NCI-H526 treated with DMSO at 0.1 percent for 48 hours (cell line): ENCODE measurements at regions not wholly inside any gene's neighbourhood (a gene's known extent, or its start where the extent isn't known, plus 50 kb on each side); places are given as distances from the start of the nearest gene placed in this dataset.
"Not testable (repeated sequence)": the region's sequence is repeated elsewhere in the genome, so short reads cannot be mapped to it uniquely, and the experiment has no call there.

Experiments used
- DNase-seq: peaks from one replicate; lab custom pipeline; 2025; lab: John Stamatoyannopoulos, UW

DNA sequence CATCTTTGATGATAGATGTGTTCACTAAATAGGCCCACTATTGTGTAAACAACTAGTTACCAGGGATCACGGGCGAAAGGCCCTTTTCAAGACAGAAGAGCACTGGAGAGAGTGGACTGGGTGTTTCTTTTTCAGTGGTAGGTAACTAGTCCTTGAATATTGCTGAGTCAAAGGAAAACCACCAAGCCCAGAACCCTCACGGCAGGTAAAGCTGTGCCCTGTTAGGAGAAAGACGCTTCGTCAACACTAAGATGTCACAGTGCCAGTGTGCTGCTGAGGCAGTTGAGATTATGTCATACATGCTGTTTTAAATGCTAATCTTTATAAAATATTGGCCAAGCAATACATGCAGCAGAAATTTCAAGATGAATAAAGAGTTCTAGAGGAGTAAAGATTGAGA lies 578.6 kb downstream of the PYDC2 start:
- no peak for DNase-seq

DNA sequence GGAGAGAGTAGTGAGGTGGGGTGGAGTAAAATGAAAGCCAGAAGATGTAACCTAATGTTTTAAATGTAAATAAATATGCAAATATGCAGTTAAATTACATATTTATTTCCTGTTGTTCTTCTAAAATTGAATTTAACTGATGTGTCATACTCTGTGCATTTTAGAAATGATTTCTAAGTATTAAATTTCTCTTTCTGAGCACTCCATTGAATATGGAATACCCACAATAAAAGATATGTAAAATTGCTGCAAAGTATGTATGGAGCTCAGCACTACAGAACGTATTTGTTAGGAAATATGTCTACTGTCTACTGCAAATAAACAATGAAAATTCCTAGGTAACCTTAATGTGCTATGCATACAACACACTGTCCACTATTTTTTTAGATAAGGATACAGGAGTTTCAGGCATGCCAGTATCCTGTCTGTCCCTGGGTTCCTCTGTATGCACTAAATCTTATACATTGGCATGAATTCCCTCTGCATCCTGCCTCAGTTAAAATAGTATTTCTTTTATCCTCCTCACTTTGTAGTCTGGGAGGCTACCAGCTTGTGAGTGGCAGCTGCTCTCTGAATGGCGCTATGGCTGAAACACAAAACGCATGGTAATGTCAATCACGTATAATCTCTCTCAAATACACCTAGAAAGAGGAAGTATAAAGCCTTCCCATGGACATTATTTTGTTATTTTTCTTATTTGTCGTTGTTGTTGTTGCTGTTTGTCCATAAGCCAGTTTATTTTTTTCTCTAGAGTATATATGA lies 579.5 kb downstream of the PYDC2 start:
- DNase-seq, result peak; percentile 32

DNA sequence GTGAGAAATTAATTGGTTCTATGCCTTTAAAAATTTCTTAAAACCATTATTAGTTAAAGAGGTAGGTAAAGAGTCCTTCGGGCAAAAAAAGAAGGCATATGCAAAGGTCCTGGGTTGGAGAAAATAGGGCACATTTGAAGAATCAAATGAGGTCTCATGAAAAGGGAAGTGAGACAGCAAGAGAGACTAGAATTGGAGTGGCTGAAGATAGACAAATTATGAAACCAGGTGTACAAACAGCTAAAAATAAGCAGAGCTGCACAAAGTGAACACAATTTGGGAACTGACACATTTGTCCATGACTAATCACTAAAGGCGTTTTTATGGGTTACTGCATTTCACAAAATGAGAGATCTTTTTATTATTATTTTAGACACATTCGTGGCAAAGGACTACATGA lies 581.2 kb downstream of the PYDC2 start:
- no peak for DNase-seq

DNA sequence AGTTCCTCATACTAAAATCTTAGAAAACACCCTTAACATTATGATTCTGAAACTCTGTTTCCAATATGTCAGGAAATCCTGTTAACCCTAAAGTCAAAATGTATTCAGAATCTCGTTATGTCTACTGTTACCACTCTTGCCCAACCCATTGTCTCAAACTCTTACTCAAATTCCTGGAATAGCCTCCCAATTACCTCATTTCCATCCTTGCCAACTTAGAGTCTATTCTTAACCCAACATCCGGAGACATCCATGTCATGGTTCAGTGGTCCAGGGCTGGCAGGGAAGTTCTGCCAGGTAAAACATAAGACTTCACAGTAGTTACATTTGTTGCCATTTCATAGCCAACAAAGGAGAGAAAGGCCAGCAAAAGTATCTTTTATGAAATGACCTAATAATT lies 593.9 kb downstream of the PYDC2 start:
- DNase-seq, result no peak

DNA sequence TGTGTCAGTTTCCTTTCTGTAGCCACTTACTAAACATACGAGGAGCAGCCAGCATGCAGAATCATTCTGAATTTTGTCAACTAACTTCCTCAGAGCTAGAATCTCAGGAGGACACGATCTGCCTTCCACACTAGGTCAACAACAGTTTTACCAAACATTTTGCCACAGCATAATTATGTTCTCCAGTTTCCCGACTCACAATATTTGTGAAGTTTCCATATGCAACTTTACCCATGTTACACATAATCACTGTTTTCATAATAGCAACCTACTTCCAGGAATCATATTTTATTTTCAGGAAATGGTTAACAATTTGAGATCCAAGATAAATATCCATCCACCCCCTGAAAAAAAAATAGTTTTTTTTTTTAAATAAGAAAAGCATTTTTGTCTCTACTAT lies 595.0 kb downstream of the PYDC2 start:
- no peak for DNase-seq

DNA sequence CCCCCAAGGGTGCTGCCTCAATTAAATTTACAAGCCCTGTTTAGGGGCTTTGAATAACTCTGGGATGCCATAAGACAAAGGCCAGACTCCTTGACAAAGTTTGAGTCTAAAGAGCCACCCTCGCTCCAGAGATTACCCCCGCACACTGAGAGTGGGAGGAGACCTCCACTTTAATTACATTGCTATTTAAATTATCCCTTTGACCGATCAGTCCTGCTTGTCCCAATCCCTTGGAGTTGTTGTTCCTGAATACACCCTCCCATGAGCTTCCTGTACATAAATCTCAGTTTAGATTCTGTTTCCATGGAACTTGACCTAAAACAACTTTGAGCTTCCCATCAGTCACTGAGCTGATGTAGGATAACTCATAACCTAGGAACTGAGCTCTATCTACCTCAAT lies 596.3 kb downstream of the PYDC2 start:
- no peak for DNase-seq

DNA sequence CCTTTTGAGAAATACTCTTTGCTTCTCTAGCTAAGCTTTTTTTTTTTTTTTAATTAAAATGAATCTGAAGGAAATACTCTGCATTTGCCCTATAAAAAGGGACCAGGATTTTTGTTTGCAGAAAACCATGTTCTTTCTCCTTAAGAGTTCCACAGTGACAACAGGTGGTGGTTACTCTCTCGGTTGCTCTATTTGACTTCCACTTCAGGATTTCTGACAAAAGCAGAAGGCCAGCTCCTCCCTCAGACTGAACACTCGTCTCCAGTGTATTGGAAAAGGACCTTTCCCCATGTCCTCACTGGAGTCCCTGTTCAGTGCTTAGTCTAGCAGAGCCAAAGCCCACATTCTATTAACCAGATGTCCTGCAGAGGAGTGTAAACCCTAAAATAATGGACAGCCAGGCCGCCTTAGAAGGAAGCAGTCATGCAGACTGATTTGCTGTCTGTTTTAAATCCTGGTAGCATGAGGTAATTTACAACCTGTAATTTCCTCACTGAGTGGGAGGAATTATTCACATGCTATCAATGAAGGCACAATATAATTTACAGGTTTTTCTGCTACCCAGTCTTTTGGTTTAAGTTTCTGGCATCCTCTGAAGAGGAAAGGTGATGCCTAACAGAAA lies 599.3 kb downstream of the PYDC2 start:
- no peak for DNase-seq

DNA sequence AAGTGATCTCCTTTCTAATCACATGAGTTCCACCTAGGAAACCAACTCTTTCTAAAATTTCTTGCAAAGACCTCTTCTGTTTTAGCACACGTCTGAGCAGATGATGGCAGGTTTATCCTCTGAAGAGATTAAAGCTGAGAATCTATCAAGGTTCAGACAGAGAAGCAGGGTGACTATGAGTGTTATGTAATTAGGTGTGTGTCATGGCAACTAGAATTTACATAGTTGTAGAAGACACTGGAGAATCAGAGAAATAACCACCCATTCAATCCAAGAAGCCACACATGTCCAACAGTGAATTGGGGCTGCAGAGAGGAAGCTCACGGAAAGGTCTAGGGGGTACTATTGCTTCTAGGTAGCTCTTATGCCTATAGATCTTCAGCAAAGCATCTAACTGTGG lies 600.5 kb downstream of the PYDC2 start:
- no peak for DNase-seq

DNA sequence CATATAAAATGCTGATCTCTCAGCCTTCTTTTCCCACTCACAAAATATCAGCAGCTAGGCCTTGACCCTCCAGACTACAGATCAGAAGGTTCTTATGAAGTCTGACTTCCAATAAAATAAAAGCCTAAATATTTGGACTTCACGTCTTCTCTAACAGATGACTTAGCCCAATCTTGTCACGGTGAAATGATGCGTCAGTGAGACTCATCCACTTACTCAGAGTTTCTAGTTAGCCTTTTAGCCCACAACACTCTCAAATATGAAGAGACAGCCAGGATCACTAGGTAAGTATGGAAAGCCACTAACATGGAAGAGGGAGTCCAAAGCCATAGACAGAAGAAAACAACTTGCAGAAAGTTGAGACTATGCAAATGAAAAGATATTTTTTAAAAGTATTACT lies 601.2 kb downstream of the PYDC2 start:
- DNase-seq, result no peak

DNA sequence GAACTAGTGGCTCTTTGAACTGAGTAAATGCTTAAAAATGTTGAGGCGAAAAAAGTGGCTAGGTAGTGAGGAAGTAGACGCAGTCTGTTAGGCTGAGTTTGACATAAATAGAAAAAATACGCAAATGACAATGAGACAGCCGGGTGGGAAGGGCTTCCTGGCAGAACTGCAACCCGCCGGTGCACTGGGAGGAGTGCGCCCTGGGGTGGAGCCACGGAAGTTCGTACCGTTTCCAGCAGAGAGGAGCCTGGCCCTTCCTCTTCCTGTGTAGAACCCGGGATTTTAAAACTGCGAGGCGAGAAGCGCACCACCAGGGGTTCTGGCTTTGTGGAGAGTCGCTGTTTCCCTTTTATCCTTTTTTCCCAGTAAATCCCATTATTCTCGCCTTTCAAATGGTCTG lies 602.6 kb downstream of the PYDC2 start:
- no peak for DNase-seq

DNA sequence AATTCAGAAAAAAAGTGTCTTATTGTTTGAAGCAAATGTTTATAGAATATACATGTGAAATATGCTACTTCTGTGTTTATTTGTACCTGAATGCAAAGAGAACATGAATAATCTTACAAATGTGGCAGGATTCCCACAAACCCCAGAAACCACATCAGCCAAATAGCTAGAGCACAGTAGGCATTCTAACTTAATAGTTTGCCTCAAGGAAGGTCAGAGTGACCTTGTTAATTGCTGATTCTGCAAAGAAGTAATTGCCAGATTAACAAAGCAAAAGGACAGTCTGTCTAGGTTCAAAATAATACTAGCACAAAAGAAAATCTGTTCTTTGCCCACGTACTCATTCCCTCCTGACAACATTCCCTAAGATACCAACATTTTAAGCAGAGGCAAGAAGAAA lies 604.0 kb downstream of the PYDC2 start:
- no peak for DNase-seq

DNA sequence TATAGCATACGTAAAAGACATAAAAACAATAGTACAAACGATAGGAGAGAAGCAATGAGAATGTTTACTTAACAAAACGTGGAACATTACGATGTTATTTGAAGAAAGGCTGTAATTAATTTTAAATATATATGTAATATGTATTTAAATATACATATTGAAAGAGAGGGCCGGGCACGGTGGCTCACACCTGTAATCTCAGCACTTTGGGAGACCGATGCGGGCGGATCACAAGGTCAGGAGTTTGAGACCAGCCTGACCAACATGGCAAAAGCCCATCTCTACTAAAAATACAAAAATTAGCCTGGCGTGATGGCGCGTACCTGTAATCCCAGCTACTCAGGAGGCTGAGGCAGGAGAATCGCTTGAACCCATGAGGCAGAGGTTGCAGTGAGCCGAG lies 605.3 kb downstream of the PYDC2 start:
- not testable (repeated sequence) for DNase-seq

DNA sequence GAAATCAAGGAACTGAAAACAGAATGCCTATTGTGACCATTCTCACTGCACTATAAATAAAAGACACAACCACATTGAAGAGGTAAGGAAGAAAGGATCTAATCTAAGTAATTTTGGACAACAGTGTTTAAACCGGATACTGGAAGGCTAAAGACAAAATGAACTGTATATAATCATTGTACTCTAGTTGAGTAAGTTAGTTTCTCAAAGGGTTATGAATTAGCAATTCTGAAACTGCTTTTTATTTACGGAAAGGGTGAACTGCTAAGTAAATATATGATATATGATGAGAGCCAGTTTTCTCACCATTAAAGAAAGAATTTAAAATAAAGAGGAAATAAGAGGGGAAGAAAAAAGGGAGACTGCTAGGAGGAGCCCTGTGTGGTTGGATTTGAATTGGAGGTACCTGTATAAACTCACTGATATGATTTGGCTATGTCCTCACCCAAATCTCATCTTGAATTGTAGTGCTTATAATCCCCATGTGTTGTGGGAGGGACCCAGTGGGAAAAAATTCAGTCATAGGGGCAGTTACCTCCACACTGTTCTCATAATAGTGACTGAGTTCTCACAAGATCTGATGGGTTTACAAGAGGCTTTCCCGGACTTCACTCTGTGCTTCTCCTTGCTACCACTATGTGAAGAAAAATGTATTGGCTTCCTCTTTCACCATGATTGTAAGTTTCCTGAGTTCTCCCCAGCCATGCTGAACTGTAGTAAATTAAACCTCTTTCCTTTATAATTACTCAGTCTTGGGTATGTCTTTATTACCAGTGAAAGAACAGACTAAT lies 607.7 kb downstream of the PYDC2 start:
- no peak for DNase-seq

DNA sequence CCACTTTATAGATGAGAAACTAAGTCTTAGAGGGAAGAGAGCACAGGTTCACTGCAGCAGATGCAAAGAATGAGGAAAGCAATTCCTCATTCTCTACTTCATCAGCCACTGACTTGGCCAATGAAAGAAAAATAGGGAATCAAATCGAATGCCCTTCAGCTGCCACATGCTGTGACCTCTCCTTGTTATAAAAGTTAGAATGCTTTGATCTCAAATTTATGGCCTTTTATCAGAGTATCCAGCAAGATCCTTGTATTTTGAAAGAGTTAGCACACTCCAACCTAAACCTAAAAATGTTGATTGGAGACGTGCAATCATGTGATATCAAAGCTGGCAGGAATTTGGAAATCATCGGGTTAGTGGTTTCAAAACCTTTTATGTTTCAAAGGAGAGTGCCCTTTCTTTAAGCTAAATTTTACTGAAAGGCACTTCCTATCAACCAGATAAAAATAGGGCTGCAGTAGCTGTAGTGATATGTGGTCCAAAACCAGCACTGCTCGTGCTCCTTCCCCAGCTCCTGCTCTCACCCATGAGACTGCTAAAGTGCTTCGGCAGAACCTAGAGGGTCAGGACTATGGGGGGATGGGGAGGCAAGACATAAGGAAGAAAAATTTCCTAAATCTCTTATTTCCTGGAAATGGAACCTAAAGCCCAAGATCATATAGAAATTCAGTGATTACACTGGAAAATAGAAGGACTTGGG lies 617.0 kb downstream of the PYDC2 start:
- no peak for DNase-seq

DNA sequence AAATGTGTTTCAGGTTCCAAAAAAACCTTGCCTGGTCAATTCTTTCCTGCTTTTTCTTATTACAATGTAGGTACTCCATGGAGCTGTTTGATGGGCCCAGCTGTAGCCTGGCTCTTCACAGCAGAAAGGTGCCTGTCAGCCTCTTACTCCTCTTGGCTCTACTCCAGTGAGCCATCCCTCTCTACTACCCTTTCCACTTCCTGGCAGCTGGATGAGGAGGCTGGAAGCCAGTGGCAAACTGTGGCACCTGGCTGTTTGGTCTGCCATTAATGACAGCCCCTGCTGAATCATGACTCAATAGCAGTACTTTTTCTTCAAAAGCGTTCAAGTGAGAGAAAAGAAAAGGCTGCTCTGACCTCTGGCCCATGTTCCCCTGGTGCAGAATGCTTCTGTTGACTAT lies 618.1 kb downstream of the PYDC2 start:
- no peak for DNase-seq

DNA sequence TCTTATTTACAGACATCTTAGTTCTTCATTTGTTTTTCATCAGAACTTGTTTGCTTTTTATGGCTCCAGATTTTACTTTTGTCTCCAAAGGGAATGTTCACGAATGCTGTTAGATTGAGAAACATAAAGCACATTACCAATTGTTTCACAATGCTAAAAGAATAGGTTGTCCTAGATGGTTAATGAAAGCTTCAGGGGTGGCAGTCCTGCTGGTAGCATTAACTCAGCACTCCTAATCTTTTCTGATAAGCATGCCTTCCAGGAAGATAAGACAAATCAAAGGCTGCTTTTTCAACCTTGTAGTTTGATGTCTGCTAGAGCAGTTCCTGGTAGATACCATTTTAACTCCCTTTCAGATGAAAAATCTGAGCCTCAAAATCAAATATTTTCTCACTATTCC lies 619.4 kb downstream of the PYDC2 start:
- no peak for DNase-seq

DNA sequence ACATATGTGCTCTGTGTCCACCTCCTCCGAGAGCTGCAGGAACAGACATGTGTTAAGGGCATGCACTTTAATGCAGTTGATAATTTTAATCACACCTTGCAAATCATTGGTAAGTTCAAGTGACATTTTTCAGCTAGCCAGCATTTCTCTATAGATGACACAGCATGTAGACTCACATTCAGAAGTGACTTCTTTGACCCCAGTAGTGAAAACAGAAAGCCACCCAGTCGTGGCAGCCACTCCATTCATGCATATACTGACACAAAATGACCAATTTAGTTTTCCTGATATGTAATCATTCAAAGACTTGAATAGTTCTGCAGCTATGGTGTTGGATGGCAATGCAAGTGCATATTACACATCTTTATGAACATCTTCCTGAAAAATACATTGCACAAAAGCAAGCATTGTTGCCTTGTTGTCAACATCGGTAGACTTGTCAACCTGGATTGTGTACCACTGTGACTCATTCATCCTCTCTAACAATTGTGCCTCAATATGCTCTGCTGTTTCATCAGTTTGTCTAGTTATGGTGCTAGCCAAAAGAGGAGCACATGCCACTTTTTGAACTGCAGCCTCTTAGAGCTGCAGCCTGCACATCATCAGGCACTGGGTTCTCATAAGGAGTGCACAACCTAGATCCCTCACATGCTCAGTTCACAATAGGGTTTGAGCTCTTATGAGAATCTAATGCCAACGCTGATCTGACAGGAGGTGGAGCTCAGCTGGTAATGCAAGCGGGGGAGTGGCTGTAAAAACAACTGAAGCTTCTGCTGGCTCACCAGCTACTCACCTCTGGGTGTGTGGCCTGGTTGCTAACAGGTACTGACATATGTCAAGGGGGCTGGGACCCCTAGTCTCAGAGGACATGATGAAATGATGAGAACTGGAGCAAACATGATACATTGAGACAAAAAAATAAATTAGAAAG lies 622.0 kb downstream of the PYDC2 start:
- no peak for DNase-seq
